ENCODE measurements at regions not wholly inside any gene's neighbourhood (a gene's known extent, or its start where the extent isn't known, plus 50 kb on each side); places are given as distances from the start of the nearest gene placed in this dataset.

DNA sequence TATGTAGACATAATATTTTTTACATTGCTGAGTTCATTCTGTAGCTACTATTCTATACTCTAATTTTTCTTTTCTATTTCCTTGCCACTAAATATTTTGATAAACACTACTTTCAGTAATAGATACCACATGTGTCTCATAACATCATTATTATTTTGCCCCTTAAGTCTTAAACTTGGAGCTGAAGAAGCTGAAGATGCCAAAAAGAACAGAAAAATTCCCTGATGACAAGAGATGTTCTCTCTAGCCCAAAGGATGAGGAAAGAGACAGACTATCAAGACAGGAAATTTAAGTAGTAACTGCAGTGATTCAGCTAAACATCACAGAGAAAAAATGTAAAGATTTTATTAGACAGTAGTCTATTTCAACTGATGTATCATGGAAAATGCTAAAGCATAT is 322.0 kb upstream of the KLHL1 start:
- Histone ChIP-seq H3K9me3 (ENCODE audit: control insufficient read depth in 1 of 2, low read length in 2 of 2) (no peaks in the 10 kb centered on the region), H3K4me3 (ENCODE audit: low read depth in 1 of 2, low read length in 2 of 2) (no peak overlapping the region), H3K27ac (ENCODE audit: low read depth, low read length) (no peak overlapping the region), H3K36me3 (ENCODE audit: control insufficient read depth in 1 of 2, insufficient read depth in 2 of 2, low read length in 2 of 2) (no peaks in the 10 kb centered on the region), H3K4me1 (ENCODE audit: control insufficient read depth in 1 of 2, insufficient read depth in 2 of 2, low read length in 2 of 2) (no peaks in the 10 kb centered on the region), H3K9ac (ENCODE audit: low read depth in 1 of 2, low read length in 2 of 2) (no peak overlapping the region), H3K27me3 (ENCODE audit: control insufficient read depth in 1 of 2, insufficient read depth in 2 of 2, low read length in 2 of 2) (no peaks in the 10 kb centered on the region)

DNA sequence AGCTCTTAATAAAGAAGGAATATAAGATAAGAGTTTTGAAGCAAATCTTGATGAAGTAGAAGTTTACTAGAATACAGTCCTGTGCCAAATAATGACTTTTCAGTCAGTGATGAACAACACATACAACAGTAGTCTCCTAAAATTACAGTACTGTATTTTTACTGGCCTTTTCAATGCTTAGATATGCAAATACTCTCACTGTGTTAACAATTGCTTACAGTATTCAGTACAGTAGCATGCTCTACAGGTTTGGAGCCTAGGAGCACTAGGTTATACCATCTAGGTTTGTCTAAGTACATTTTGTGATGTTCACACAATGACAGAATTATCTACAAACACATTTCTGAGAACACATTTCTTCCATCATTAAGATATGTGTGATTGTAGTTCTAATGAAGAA is 316.7 kb upstream of the KLHL1 start:
- Histone ChIP-seq H3K9me3 (ENCODE audit: control insufficient read depth in 1 of 2, low read length in 2 of 2) (no peaks in the 10 kb centered on the region), H3K4me3 (ENCODE audit: low read depth in 1 of 2, low read length in 2 of 2) (no peak overlapping the region), H3K36me3 (ENCODE audit: control insufficient read depth in 1 of 2, insufficient read depth in 2 of 2, low read length in 2 of 2) (no peaks in the 10 kb centered on the region), H3K9ac (ENCODE audit: low read depth in 1 of 2, low read length in 2 of 2) (no peak overlapping the region), H3K27ac (ENCODE audit: low read depth, low read length) (no peak overlapping the region), H3K4me1 (ENCODE audit: control insufficient read depth in 1 of 2, insufficient read depth in 2 of 2, low read length in 2 of 2) (no peaks in the 10 kb centered on the region), H3K27me3 (ENCODE audit: control insufficient read depth in 1 of 2, insufficient read depth in 2 of 2, low read length in 2 of 2) (no peaks in the 10 kb centered on the region)

DNA sequence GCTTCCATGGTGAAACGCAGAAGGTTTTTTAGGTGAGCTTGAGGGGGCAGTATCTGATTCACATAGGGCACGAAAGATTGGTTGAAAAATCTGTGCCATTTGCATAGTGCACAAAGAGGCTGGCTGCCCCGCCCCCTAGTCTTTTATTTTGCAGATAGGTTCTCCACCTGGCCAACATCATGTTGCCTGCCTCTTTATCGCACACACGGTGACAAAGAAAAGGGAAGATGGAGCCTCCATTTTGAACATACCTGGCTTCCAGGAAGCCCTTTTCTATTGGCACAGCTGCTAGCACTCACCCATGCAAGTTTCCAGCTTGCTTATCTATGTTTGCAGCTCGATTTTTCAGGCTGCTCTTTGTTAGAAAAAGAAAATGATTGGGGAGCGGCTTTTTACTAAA is 316.2 kb upstream of the KLHL1 start:
- Histone ChIP-seq H3K27me3 (ENCODE audit: control insufficient read depth in 1 of 2, insufficient read depth in 2 of 2, low read length in 2 of 2) (no peaks in the 10 kb centered on the region), H3K27ac (ENCODE audit: low read depth, low read length) (no peak overlapping the region), H3K9me3 (ENCODE audit: control insufficient read depth in 1 of 2, low read length in 2 of 2) (no peaks in the 10 kb centered on the region), H3K4me3 (ENCODE audit: low read depth in 1 of 2, low read length in 2 of 2) (no peak overlapping the region), H3K4me1 (ENCODE audit: control insufficient read depth in 1 of 2, insufficient read depth in 2 of 2, low read length in 2 of 2) (no peaks in the 10 kb centered on the region), H3K9ac (ENCODE audit: low read depth in 1 of 2, low read length in 2 of 2) (no peak overlapping the region), H3K36me3 (ENCODE audit: control insufficient read depth in 1 of 2, insufficient read depth in 2 of 2, low read length in 2 of 2) (no peaks in the 10 kb centered on the region)

DNA sequence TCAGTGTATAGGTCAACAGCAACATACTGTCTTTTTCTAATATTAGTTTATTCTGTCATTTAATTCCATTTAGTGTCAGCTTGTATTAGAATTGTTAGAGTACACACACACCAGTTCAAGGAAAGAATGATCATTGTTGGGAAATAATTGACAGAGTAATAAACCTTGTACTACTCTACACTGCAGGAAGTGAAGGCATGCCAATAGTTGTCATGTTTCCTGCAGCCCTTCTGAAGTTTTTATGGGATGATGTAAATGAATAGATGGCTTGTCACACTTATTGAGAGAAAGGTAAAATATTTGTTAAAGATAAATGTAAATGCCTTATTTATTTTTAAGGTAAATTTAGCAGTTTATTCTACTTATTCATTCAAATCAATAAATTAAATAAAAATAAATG is 306.9 kb upstream of the KLHL1 start:
- Histone ChIP-seq H3K9ac (ENCODE audit: low read depth in 1 of 2, low read length in 2 of 2) (no peak overlapping the region), H3K4me3 (ENCODE audit: low read depth in 1 of 2, low read length in 2 of 2) (no peak overlapping the region), H3K4me1 (ENCODE audit: control insufficient read depth in 1 of 2, insufficient read depth in 2 of 2, low read length in 2 of 2) (peaks cover 0 to 3% of the 10 kb centered on the region in 2 donors), H3K36me3 (ENCODE audit: control insufficient read depth in 1 of 2, insufficient read depth in 2 of 2, low read length in 2 of 2) (no peaks in the 10 kb centered on the region), H3K9me3 (ENCODE audit: control insufficient read depth in 1 of 2, low read length in 2 of 2) (no peaks in the 10 kb centered on the region), H3K27me3 (ENCODE audit: control insufficient read depth in 1 of 2, insufficient read depth in 2 of 2, low read length in 2 of 2) (no peaks in the 10 kb centered on the region), H3K27ac (ENCODE audit: low read depth, low read length) (no peak overlapping the region)

DNA sequence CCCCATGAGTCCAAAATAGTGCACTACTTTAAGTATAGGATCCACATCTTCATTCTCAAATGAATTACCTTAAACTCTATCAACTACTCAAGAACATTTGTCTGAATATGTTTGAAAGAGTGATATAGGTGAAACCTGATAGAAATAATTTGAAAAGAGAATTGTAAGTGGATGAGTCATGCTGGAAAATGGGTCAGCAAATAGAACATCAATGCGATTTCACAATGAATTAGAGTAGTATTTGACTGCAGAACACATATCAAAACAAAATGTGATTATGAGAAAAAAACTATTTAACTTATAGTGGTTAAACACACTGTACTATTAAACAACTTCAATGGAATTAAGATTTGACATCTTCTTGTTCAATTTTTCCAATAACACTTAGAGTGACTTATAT is 300.6 kb upstream of the KLHL1 start:
- Histone ChIP-seq H3K9me3 (ENCODE audit: control insufficient read depth in 1 of 2, low read length in 2 of 2) (no peaks in the 10 kb centered on the region), H3K36me3 (ENCODE audit: control insufficient read depth in 1 of 2, insufficient read depth in 2 of 2, low read length in 2 of 2) (no peaks in the 10 kb centered on the region), H3K4me1 (ENCODE audit: control insufficient read depth in 1 of 2, insufficient read depth in 2 of 2, low read length in 2 of 2) (no peaks in the 10 kb centered on the region), H3K27ac (ENCODE audit: low read depth, low read length) (no peak overlapping the region), H3K9ac (ENCODE audit: low read depth in 1 of 2, low read length in 2 of 2) (no peak overlapping the region), H3K4me3 (ENCODE audit: low read depth in 1 of 2, low read length in 2 of 2) (no peak overlapping the region), H3K27me3 (ENCODE audit: control insufficient read depth in 1 of 2, insufficient read depth in 2 of 2, low read length in 2 of 2) (no peaks in the 10 kb centered on the region)

DNA sequence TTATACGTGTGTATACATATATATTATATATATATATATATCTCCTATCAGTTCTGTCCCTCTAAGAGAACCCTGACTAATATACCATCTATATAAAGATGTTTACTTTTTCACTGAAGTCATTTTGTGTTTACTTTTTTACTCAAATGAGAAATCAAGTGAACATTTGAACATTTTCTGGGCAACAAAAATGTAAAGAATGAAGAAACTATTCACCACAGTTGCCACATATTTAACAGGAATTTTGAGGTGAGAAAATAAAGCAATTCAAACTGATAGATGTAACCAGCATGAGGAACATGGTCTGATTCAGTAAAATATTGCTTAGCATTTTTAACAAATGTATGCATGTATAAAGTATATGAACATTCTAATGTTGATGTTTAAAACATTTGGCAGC is 299.2 kb upstream of the KLHL1 start:
- no peaks in the 10 kb centered on the region for H3K4me1 ChIP-seq (ENCODE audit: control insufficient read depth in 1 of 2, insufficient read depth in 2 of 2, low read length in 2 of 2)
- H3K36me3 ChIP-seq (ENCODE audit: control insufficient read depth in 1 of 2, insufficient read depth in 2 of 2, low read length in 2 of 2) = no peaks in the 10 kb centered on the region
- no peak overlapping the region for H3K9ac ChIP-seq (ENCODE audit: low read depth in 1 of 2, low read length in 2 of 2)
- H3K27me3 ChIP-seq (ENCODE audit: control insufficient read depth in 1 of 2, insufficient read depth in 2 of 2, low read length in 2 of 2) = no peaks in the 10 kb centered on the region
- H3K9me3 ChIP-seq (ENCODE audit: control insufficient read depth in 1 of 2, low read length in 2 of 2) = no peaks in the 10 kb centered on the region
- H3K4me3 ChIP-seq (ENCODE audit: low read depth in 1 of 2, low read length in 2 of 2) = no peak overlapping the region
- H3K27ac ChIP-seq (ENCODE audit: low read depth, low read length) = no peak overlapping the region

DNA sequence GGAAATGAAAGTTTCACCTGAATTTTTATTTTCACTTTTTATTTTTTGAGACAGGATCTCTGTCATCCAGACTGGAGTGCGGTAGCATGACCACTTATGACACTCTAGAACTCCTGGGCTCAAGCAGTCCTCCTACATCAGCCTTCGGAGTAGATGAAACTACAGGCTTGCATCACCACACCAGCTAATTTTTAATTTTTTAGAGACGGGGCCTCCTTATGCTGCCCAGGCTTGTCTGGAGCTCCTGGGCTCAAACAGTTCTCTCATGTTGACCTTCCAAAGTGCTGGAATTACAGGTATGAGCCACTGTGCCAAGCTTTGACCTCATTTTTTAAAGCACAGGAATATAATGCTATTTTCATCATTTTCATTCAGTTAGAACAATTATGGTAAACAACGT is 297.0 kb upstream of the KLHL1 start:
- H3K4me1 ChIP-seq (ENCODE audit: control insufficient read depth in 1 of 2, insufficient read depth in 2 of 2, low read length in 2 of 2) = no peaks in the 10 kb centered on the region
- H3K4me3 ChIP-seq (ENCODE audit: low read depth in 1 of 2, low read length in 2 of 2) = no peak overlapping the region
- H3K9me3 ChIP-seq (ENCODE audit: control insufficient read depth in 1 of 2, low read length in 2 of 2) = no peaks in the 10 kb centered on the region
- no peaks in the 10 kb centered on the region for H3K27me3 ChIP-seq (ENCODE audit: control insufficient read depth in 1 of 2, insufficient read depth in 2 of 2, low read length in 2 of 2)
- no peaks in the 10 kb centered on the region for H3K36me3 ChIP-seq (ENCODE audit: control insufficient read depth in 1 of 2, insufficient read depth in 2 of 2, low read length in 2 of 2)
- no peak overlapping the region for H3K27ac ChIP-seq (ENCODE audit: low read depth, low read length)
- H3K9ac ChIP-seq (ENCODE audit: low read depth in 1 of 2, low read length in 2 of 2) = no peak overlapping the region

DNA sequence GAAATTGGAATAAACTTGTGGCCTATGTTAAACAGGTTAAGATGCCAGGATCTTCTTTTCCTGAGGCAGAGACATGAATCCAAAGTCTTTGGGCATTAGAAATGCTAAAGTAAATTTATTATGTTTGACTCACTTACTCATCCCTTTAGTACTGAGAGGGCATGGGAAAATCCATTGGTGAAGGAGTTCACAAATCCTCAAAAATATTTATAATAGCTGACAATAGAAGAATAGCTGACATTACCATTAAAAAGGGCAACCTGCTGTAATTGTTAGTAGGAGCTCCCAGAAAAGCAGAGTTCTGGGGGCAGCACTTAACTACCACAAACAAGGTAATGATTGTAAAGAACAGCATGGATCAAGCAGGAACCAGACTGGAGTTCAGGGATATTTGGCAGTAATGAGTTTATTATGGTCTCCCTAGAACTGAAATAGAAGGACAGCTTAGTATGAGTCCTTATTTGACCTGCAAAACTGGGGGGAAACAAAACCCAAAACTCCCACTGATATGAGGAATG is 285.8 kb upstream of the KLHL1 start:
- H3K9ac ChIP-seq (ENCODE audit: low read depth in 1 of 2, low read length in 2 of 2) = no peak overlapping the region
- no peaks in the 10 kb centered on the region for H3K9me3 ChIP-seq (ENCODE audit: control insufficient read depth in 1 of 2, low read length in 2 of 2)
- H3K27ac ChIP-seq (ENCODE audit: low read depth, low read length) = no peak overlapping the region
- no peak overlapping the region for H3K4me3 ChIP-seq (ENCODE audit: low read depth in 1 of 2, low read length in 2 of 2)
- H3K27me3 ChIP-seq (ENCODE audit: control insufficient read depth in 1 of 2, insufficient read depth in 2 of 2, low read length in 2 of 2) = no peaks in the 10 kb centered on the region
- peaks cover 9 to 16% of the 10 kb centered on the region in 2 donors for H3K4me1 ChIP-seq (ENCODE audit: control insufficient read depth in 1 of 2, insufficient read depth in 2 of 2, low read length in 2 of 2)
- no peaks in the 10 kb centered on the region for H3K36me3 ChIP-seq (ENCODE audit: control insufficient read depth in 1 of 2, insufficient read depth in 2 of 2, low read length in 2 of 2)

DNA sequence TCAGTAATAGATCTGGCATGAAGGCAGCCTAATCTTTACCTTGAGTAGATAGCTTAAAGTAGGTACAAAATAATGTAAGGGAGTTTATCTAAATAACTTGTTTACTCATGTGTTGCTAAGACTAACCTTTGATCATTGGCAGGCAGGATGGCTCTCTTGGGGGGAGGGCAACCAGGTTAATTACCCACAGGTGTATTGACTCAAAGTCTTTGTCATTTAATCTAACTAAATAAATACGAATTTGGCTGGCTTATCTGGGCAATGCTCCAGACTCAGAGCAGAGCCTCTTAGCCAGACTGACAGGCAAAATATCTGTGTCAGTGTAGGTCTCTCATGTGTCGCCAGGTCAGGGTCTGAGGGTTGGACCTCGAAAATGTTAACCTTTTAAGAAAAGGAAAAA is 283.4 kb upstream of the KLHL1 start:
- no peaks in the 10 kb centered on the region for H3K9me3 ChIP-seq (ENCODE audit: control insufficient read depth in 1 of 2, low read length in 2 of 2)
- H3K9ac ChIP-seq (ENCODE audit: low read depth in 1 of 2, low read length in 2 of 2) = no peak overlapping the region
- no peak overlapping the region for H3K4me3 ChIP-seq (ENCODE audit: low read depth in 1 of 2, low read length in 2 of 2)
- peaks cover 9 to 16% of the 10 kb centered on the region in 2 donors for H3K4me1 ChIP-seq (ENCODE audit: control insufficient read depth in 1 of 2, insufficient read depth in 2 of 2, low read length in 2 of 2)
- H3K27ac ChIP-seq (ENCODE audit: low read depth, low read length) = no peak overlapping the region
- no peaks in the 10 kb centered on the region for H3K36me3 ChIP-seq (ENCODE audit: control insufficient read depth in 1 of 2, insufficient read depth in 2 of 2, low read length in 2 of 2)
- H3K27me3 ChIP-seq (ENCODE audit: control insufficient read depth in 1 of 2, insufficient read depth in 2 of 2, low read length in 2 of 2) = no peaks in the 10 kb centered on the region

DNA sequence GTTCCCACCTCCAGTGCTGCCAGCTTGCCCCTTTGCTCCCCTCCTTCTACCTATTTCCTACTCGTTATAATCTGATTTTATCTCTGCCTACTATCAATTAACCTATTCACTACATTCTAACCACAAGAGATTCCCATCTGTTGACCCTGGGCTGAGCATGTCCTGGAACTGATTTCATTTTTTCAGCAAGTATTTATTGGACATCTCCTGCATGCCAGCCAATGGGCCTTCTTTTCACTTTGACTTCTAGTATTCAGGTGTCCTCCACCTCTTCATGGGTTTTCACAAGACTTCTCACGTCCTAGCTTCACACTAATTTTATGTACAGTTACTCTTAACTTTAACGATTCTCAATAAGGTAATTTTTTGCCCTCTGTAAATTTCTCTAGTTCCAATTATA is 282.7 kb upstream of the KLHL1 start:
- no peak overlapping the region for H3K27ac ChIP-seq (ENCODE audit: low read depth, low read length)
- no peaks in the 10 kb centered on the region for H3K27me3 ChIP-seq (ENCODE audit: control insufficient read depth in 1 of 2, insufficient read depth in 2 of 2, low read length in 2 of 2)
- no peak overlapping the region for H3K9ac ChIP-seq (ENCODE audit: low read depth in 1 of 2, low read length in 2 of 2)
- H3K4me1 ChIP-seq (ENCODE audit: control insufficient read depth in 1 of 2, insufficient read depth in 2 of 2, low read length in 2 of 2) = peaks cover 9 to 16% of the 10 kb centered on the region in 2 donors
- H3K9me3 ChIP-seq (ENCODE audit: control insufficient read depth in 1 of 2, low read length in 2 of 2) = no peaks in the 10 kb centered on the region
- no peaks in the 10 kb centered on the region for H3K36me3 ChIP-seq (ENCODE audit: control insufficient read depth in 1 of 2, insufficient read depth in 2 of 2, low read length in 2 of 2)
- H3K4me3 ChIP-seq (ENCODE audit: low read depth in 1 of 2, low read length in 2 of 2) = no peak overlapping the region

DNA sequence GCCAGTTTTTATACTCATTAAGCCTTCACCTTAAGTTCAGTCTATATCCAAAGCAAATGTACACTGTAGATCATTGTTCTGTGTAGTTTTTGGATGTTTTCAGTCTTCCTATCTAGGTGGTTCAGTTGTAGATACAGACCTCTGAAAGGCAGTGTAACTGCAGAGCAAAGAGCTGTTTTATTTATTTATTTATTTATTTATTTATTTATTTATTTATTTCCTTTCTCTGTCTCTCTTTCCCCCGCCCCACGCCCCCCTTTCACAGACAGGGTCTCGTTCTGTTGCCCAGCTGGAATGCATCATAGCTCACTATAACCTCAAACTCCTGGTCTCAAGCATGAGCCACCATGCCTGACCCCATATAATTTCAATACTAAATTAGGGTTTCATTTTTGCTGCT is 281.8 kb upstream of the KLHL1 start:
- Histone ChIP-seq H3K9me3 (ENCODE audit: control insufficient read depth in 1 of 2, low read length in 2 of 2) (no peaks in the 10 kb centered on the region), H3K36me3 (ENCODE audit: control insufficient read depth in 1 of 2, insufficient read depth in 2 of 2, low read length in 2 of 2) (no peaks in the 10 kb centered on the region), H3K27ac (ENCODE audit: low read depth, low read length) (no peak overlapping the region), H3K27me3 (ENCODE audit: control insufficient read depth in 1 of 2, insufficient read depth in 2 of 2, low read length in 2 of 2) (no peaks in the 10 kb centered on the region), H3K9ac (ENCODE audit: low read depth in 1 of 2, low read length in 2 of 2) (no peak overlapping the region), H3K4me3 (ENCODE audit: low read depth in 1 of 2, low read length in 2 of 2) (no peak overlapping the region), H3K4me1 (ENCODE audit: control insufficient read depth in 1 of 2, insufficient read depth in 2 of 2, low read length in 2 of 2) (peaks cover 9 to 16% of the 10 kb centered on the region in 2 donors)
